Gastrocnemius medialis (tissue), 4 donors: ENCODE measurements at regions not wholly inside any gene's neighbourhood (a gene's known extent, or its start where the extent isn't known, plus 50 kb on each side); places are given as distances from the start of the nearest gene placed in this dataset.

ENCODE experiments used
- ATAC-seq, 2 donors: fragments of 150-250 bp; one replicate each; pipeline ENCODE4 v1.9.1; 2016
- DNase-seq, 2 donors: peaks; one replicate each; pipeline ENCODE4 v3.0.0-alpha.2; 2019
- H3K27ac ChIP-seq, 4 donors: fragments of 200-600 bp; sonication (generic); 1 replicate in 1 of 4; 2 replicates in 3 of 4; pipeline ENCODE4 v1.5.1; 2016 to 2018; ENCODE audit warnings: mild to moderate bottlenecking in 2 of 4, moderate library complexity in 1 of 4
- H3K27me3 ChIP-seq, 3 donors: fragments of 200-600 bp; sonication (generic) in 2 of 3; 1 replicate in 1 of 3; 2 replicates in 2 of 3; pipeline versions ENCODE4 v1.5.1 to v1.6.0; 2016 to 2019; ENCODE audit warnings: mild to moderate bottlenecking in 1 of 3, moderate library complexity in 1 of 3
- H3K36me3 ChIP-seq, 2 donors: fragments of 200-600 bp; sonication (generic) in 1 of 2; one replicate each; pipeline ENCODE4 v1.5.1; 2017 to 2018
- H3K4me1 ChIP-seq, 2 donors: fragments of 200-600 bp; sonication (generic) in 1 of 2; one replicate each; pipeline ENCODE4 v1.5.1; 2016 to 2017; ENCODE audit warnings: mild to moderate bottlenecking in 2 of 2
- H3K4me3 ChIP-seq, 4 donors: fragments of 200-600 bp; sonication (generic) in 3 of 4; 1 replicate in 1 of 4; 2 replicates in 3 of 4; pipeline ENCODE4 v1.5.1; 2016 to 2019; ENCODE audit warnings: mild to moderate bottlenecking in 2 of 4
- H3K9me3 ChIP-seq, 3 donors: fragments of 200-600 bp; sonication (generic) in 2 of 3; 1 replicate in 1 of 3; 2 replicates in 2 of 3; pipeline ENCODE4 v1.5.1; 2016 to 2019
- POLR2A ChIP-seq, 2 donors: fragments of 450-650 bp; IDR thresholded peaks; one replicate each; pipeline ENCODE4 v1.6.1; 2017; ENCODE audit warnings: antibody characterized with exemption in 2 of 2, mild to moderate bottlenecking in 2 of 2, moderate library complexity in 2 of 2
- in situ Hi-C, 4 donors: fragments of 200-750 bp; cut with MboI; loops; one replicate each; pipeline versions ENCODE4 v1.15.0 to v1.8.0; 2017; ENCODE audit warnings: low sequenced_read_pairs in 4 of 4
- intact Hi-C: fragments of 100-400 bp; cut with DNase I; formaldehyde crosslinking; loops from one replicate; pipeline ENCODE4 v1.15.1; 2023; ENCODE audit warnings: low total_unique reads
- TF ChIP-seq, protein P1 (sequence below), 5 experiments: fragments of 450-650 bp in 3 of 5; fragments of 200-600 bp in 2 of 5; sonication (generic) in 2 of 5; IDR thresholded peaks in 4 of 5; conservative IDR thresholded peaks in 1 of 5; 1 replicate in 4 of 5; 2 replicates in 1 of 5; pipeline ENCODE4 v1.5.1; 2016 to 2019; ENCODE audit warnings: antibody characterized with exemption in 5 of 5, mild to moderate bottlenecking in 3 of 5, moderate library complexity in 3 of 5

GRCh38 chr6:22021966-22022365, 274.9 kb downstream of the PRL start:
- no peak for DNase-seq
- no peak for ATAC-seq
- peaks cover 0 to 7% of the 10 kb centered on the region in 2 donors for H3K4me1 ChIP-seq
- no peak overlapping the region for H3K27ac ChIP-seq
- intact Hi-C loops, result no loop called here
- no peaks in the 10 kb centered on the region for H3K36me3 ChIP-seq
- peaks cover 0 to 4% (median 0%) of the 10 kb centered on the region in 3 donors for H3K9me3 ChIP-seq
- no peaks in the 10 kb centered on the region for H3K27me3 ChIP-seq
- no peak for TF ChIP-seq POLR2A (IDR thresholded peaks at IDR 0.05)
- TF ChIP-seq, protein P1, sequence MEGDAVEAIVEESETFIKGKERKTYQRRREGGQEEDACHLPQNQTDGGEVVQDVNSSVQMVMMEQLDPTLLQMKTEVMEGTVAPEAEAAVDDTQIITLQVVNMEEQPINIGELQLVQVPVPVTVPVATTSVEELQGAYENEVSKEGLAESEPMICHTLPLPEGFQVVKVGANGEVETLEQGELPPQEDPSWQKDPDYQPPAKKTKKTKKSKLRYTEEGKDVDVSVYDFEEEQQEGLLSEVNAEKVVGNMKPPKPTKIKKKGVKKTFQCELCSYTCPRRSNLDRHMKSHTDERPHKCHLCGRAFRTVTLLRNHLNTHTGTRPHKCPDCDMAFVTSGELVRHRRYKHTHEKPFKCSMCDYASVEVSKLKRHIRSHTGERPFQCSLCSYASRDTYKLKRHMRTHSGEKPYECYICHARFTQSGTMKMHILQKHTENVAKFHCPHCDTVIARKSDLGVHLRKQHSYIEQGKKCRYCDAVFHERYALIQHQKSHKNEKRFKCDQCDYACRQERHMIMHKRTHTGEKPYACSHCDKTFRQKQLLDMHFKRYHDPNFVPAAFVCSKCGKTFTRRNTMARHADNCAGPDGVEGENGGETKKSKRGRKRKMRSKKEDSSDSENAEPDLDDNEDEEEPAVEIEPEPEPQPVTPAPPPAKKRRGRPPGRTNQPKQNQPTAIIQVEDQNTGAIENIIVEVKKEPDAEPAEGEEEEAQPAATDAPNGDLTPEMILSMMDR (IDR thresholded peaks at IDR 0.05 in 4 of 5, conservative IDR thresholded peaks at IDR 0.05 in 1 of 5), result no peak
- in situ Hi-C loops, result no loop called here
- no peak overlapping the region for H3K4me3 ChIP-seq

DNA sequence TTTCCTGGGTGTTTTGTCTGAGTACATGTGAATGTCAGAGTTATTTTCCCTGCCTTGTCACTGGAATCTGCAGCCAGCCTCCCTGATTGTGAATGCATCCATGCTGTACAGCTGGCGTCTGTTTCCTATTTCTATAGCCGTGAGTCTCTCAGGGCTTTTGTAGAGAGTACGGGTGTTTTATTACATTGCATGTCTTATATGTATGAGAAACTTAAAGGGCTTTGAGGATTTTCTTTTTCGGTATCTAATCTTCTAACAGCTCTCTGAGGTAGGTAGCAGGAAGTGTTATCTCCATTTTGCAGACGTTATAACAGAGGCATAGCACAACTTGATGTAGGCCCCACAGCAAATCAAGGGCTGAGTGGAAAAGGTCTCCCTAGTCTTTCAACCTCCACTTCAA, 272.9 kb downstream of the PRL start:
- no peak overlapping the region for H3K27ac ChIP-seq
- DNase-seq, result no peak
- no peak overlapping the region for H3K4me3 ChIP-seq
- peaks cover 0 to 9% of the 10 kb centered on the region in 2 donors for H3K4me1 ChIP-seq
- H3K27me3 ChIP-seq, result no peaks in the 10 kb centered on the region
- intact Hi-C loops, result no loop called here
- ATAC-seq, result no peak
- H3K9me3 ChIP-seq, result peaks cover 0 to 4% (median 0%) of the 10 kb centered on the region in 3 donors
- TF ChIP-seq POLR2A (IDR thresholded peaks at IDR 0.05), result no peak
- TF ChIP-seq, protein P1 (IDR thresholded peaks at IDR 0.05 in 4 of 5, conservative IDR thresholded peaks at IDR 0.05 in 1 of 5), result no peak
- no peaks in the 10 kb centered on the region for H3K36me3 ChIP-seq
- in situ Hi-C loops, result no loop called here

- Histone ChIP-seq H3K27ac (no peak overlapping the region), H3K36me3 (no peaks in the 10 kb centered on the region), H3K4me1 (peaks cover 0 to 15% of the 10 kb centered on the region in 2 donors), H3K27me3 (no peaks in the 10 kb centered on the region), H3K4me3 (no peak overlapping the region), H3K9me3 (peaks cover 0 to 4% (median 0%) of the 10 kb centered on the region in 3 donors)
- DNase-seq (no peak), ATAC-seq (no peak)
- intact Hi-C loops (no loop called here), in situ Hi-C loops (no loop called here)
- no peak for TF ChIP-seq POLR2A (IDR thresholded peaks at IDR 0.05)
- TF ChIP-seq, protein P1 (IDR thresholded peaks at IDR 0.05 in 4 of 5, conservative IDR thresholded peaks at IDR 0.05 in 1 of 5), result no peak
These were observed 271.8 kb downstream of the PRL start for GRCh38 chr6:22024973-22025467.

- Histone ChIP-seq H3K4me1 (peaks cover 0 to 15% of the 10 kb centered on the region in 2 donors), H3K36me3 (no peaks in the 10 kb centered on the region), H3K4me3 (no peak overlapping the region), H3K9me3 (peaks cover 0 to 4% (median 0%) of the 10 kb centered on the region in 3 donors), H3K27ac (peak overlapping the region in 1 of 4 donors; percentile 13), H3K27me3 (no peaks in the 10 kb centered on the region)
- ATAC-seq (no peak), DNase-seq (no peak)
- intact Hi-C loops, result no loop called here
- in situ Hi-C loops, result no loop called here
- no peak for TF ChIP-seq POLR2A (IDR thresholded peaks at IDR 0.05)
- TF ChIP-seq, protein P1 (IDR thresholded peaks at IDR 0.05 in 4 of 5, conservative IDR thresholded peaks at IDR 0.05 in 1 of 5), result no peak
These were observed 271.2 kb downstream of the PRL start for GRCh38 chr6:22025468-22026163.
